Adrenal gland (tissue), 5 donors: ENCODE measurements at regions not wholly inside any gene's neighbourhood (a gene's known extent, or its start where the extent isn't known, plus 50 kb on each side); places are given as distances from the start of the nearest gene placed in this dataset.

Source experiments
- POLR2A ChIP-seq, 2 donors: fragments of 450-650 bp; IDR thresholded peaks; one replicate each; pipeline ENCODE4 v1.6.1; 2017; ENCODE audit warnings: antibody characterized with exemption in 2 of 2, mild to moderate bottlenecking in 2 of 2, moderate library complexity in 1 of 2
- TF ChIP-seq, protein P1 (sequence below), 6 experiments: fragments of 450-650 bp in 4 of 6; fragments of 200-600 bp in 2 of 6; sonication (generic) in 1 of 6; IDR thresholded peaks; 1 replicate in 5 of 6; 2 replicates in 1 of 6; pipeline versions ENCODE4 v1.5.1 to v1.8.0; 2016 to 2021; ENCODE audit warnings: antibody characterized with exemption in 6 of 6, mild to moderate bottlenecking in 2 of 6, moderate library complexity in 1 of 6
- donor health status: DM: no; HTN: no; CAD: no.

DNA sequence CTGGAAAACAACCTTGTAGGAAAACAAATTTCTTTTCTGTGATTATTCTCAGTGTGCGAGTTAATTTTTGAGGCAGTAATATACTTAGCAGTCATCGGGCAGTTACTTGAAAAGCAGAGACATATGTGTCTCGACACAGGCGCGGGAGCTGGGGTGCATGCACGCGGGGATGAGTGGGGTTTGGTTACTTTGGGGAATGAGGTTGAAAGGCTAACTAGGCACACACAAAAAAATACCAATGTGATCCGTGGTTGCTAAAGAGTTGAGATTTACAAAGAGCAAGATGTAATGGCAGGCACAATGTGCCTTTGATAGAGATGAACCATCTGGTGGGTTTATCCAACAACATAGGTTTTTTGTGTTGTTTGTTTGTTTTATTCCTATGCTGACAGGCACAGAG is 703.8 kb upstream of the EEF2KMT start:
- TF ChIP-seq, protein P1, sequence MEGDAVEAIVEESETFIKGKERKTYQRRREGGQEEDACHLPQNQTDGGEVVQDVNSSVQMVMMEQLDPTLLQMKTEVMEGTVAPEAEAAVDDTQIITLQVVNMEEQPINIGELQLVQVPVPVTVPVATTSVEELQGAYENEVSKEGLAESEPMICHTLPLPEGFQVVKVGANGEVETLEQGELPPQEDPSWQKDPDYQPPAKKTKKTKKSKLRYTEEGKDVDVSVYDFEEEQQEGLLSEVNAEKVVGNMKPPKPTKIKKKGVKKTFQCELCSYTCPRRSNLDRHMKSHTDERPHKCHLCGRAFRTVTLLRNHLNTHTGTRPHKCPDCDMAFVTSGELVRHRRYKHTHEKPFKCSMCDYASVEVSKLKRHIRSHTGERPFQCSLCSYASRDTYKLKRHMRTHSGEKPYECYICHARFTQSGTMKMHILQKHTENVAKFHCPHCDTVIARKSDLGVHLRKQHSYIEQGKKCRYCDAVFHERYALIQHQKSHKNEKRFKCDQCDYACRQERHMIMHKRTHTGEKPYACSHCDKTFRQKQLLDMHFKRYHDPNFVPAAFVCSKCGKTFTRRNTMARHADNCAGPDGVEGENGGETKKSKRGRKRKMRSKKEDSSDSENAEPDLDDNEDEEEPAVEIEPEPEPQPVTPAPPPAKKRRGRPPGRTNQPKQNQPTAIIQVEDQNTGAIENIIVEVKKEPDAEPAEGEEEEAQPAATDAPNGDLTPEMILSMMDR (IDR thresholded peaks at IDR 0.05): no peak
- TF ChIP-seq POLR2A (IDR thresholded peaks at IDR 0.05): no peak
